Kidney (tissue), 13 donors: ENCODE measurements at regions not wholly inside any gene's neighbourhood (a gene's known extent, or its start where the extent isn't known, plus 50 kb on each side); places are given as distances from the start of the nearest gene placed in this dataset.
A peak's percentile ranks its signal among the peaks of the same experiment; 100 is the strongest.

ENCODE experiments used
- DNase-seq, 5 donors: peaks; one replicate each; pipeline ENCODE4 v3.0.0-alpha.2; 2013 to 2020
- FAIRE-seq: peaks from 2 replicates; lab custom pipeline; 2012; peaks lifted over from hg19 to GRCh38; lab: Jason Lieb, UNC
- H3K27ac ChIP-seq, 2 donors: one replicate each; pipeline ENCODE4 v1.7.0; 2013; ENCODE audit warnings: low read depth in 2 of 2, low read length in 2 of 2, inconsistent platforms in 1 of 2
- H3K27me3 ChIP-seq: one replicate; pipeline ENCODE4 v1.7.1; 2013; ENCODE audit warnings: low read length, inconsistent platforms; ENCODE audit not compliant: control insufficient read depth, insufficient read depth
- H3K36me3 ChIP-seq, 3 donors: one replicate each; pipeline versions ENCODE4 v1.7.0 to v1.7.1; 2013; ENCODE audit warnings: low read length in 3 of 3, control low read depth in 1 of 3, inconsistent platforms in 1 of 3; ENCODE audit not compliant: insufficient read depth in 3 of 3, control insufficient read depth in 2 of 3
- H3K4me1 ChIP-seq, 3 donors: one replicate each; pipeline versions ENCODE4 v1.7.0 to v1.7.1; 2013; ENCODE audit warnings: low read length in 3 of 3, inconsistent platforms in 1 of 3, low read depth in 1 of 3; ENCODE audit not compliant: control insufficient read depth in 2 of 3, insufficient read depth in 2 of 3
- H3K4me3 ChIP-seq, 3 donors: one replicate each; pipeline versions ENCODE4 v1.7.0 to v1.8.1; 2013; ENCODE audit warnings: low read length in 3 of 3, control low read depth in 1 of 3, inconsistent platforms in 1 of 3
- H3K9ac ChIP-seq, 3 donors: one replicate each; pipeline versions ENCODE4 v1.7.0 to v1.7.1; 2013; ENCODE audit warnings: low read length in 3 of 3, control low read depth in 1 of 3, inconsistent platforms in 1 of 3
- H3K9me3 ChIP-seq, 3 donors: one replicate each; pipeline versions ENCODE4 v1.7.0 to v1.7.1; 2013; ENCODE audit warnings: low read length in 3 of 3, control low read depth in 1 of 3, inconsistent platforms in 1 of 3; ENCODE audit not compliant: control insufficient read depth in 2 of 3, insufficient read depth in 1 of 3
- CTCF ChIP-seq: IDR thresholded peaks from 3 replicates; pipeline ENCODE4 v1.5.1; 2012; ENCODE audit warnings: mild to moderate bottlenecking, moderate library complexity, borderline replicate concordance; ENCODE audit not compliant: insufficient read depth; ENCODE audit errors: extremely low read depth
- intact Hi-C: fragments of 100-400 bp; cut with DNase I; formaldehyde crosslinking; loops from one replicate; pipeline ENCODE4 v1.11.1; 2022
- donor health status: control.
- donor health status: control.
- donor health status: control.
- donor health status: control.
- donor health status: control.
- donor health status: DM: yes; HTN: yes; CAD: no.
- donor health status: Normal renal cell carcinoma (clear cell type).

GRCh38 chr5:59943452-59944113, 50.1 kb upstream of the PDE4D start:
- Histone ChIP-seq H3K4me3 (no peak overlapping the region), H3K9me3 (no peaks in the 10 kb centered on the region), H3K36me3 (no peaks in the 10 kb centered on the region), H3K9ac (no peak overlapping the region), H3K27me3 (no peaks in the 10 kb centered on the region), H3K27ac (no peak overlapping the region), H3K4me1 (no peaks in the 10 kb centered on the region)
- DNase-seq (peak in 1 of 5 donors; percentile 40), FAIRE-seq (no peak)
- no peak for TF ChIP-seq CTCF
- intact Hi-C loops, result no loop called here
